ENCODE measurements at regions not wholly inside any gene's neighbourhood (a gene's known extent, or its start where the extent isn't known, plus 50 kb on each side); places are given as distances from the start of the nearest gene placed in this dataset.

DNA sequence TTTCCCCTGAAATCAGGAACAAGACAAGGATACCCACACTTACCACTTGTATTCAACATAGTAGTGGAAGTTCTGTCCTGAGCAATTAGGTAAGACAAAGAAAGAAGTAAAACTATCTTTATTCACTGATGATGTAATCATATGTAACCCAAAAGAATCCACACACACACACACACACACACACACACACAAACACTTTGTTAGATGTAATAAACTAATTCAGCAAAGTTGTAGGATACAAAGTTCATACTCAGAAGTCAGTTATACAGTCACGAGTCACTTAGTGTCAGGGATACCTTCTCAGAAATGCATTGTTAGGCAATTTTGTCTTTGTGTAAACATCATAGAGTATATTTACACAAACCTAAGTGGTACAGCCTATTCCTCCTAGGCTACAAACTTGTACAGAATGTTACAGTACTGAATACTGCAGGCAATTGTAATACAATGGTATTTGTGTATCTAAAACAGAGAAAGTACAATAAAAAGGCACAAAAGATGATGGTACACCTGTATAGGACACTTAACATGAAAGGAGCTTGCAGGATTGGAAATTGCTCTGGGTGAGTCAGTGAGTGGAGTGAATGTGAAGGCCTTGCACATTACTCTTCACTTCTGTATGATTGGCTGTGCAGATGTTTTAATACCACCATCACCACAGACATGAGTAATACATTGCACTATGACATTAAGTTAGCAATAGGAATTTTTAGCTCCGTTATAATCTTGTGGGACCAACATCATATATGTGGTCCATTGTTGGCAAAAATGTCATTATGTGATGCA, 370.1 kb downstream of the ZFHX3 start:
- no peak for TF ChIP-seq POLR2AphosphoS5 (IDR thresholded peaks at IDR 0.05; ENCODE audit: insufficient read depth in 1 of 2, low read depth in 1 of 2)
- TF ChIP-seq, protein P1, sequence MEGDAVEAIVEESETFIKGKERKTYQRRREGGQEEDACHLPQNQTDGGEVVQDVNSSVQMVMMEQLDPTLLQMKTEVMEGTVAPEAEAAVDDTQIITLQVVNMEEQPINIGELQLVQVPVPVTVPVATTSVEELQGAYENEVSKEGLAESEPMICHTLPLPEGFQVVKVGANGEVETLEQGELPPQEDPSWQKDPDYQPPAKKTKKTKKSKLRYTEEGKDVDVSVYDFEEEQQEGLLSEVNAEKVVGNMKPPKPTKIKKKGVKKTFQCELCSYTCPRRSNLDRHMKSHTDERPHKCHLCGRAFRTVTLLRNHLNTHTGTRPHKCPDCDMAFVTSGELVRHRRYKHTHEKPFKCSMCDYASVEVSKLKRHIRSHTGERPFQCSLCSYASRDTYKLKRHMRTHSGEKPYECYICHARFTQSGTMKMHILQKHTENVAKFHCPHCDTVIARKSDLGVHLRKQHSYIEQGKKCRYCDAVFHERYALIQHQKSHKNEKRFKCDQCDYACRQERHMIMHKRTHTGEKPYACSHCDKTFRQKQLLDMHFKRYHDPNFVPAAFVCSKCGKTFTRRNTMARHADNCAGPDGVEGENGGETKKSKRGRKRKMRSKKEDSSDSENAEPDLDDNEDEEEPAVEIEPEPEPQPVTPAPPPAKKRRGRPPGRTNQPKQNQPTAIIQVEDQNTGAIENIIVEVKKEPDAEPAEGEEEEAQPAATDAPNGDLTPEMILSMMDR (IDR thresholded peaks at IDR 0.05), result no peak

Measured in vagina (tissue), 2 donors.